H9 (cell line): ENCODE measurements at regions not wholly inside any gene's neighbourhood (a gene's known extent, or its start where the extent isn't known, plus 50 kb on each side); places are given as distances from the start of the nearest gene placed in this dataset.

Experiments
- DNase-seq: peaks from one replicate; pipeline ENCODE4 v3.0.0-alpha.2; 2017
- H2AFZ ChIP-seq: one replicate; pipeline ENCODE4 v1.6.1; 2013; ENCODE audit warnings: mild to moderate bottlenecking, low read length, control low read depth, moderate library complexity
- H2AK5ac ChIP-seq: 2 replicates; pipeline ENCODE4 v1.6.1; 2013; ENCODE audit warnings: low read length, control low read depth, mixed read lengths; ENCODE audit not compliant: insufficient read length
- H2BK120ac ChIP-seq: one replicate; pipeline ENCODE4 v1.6.1; 2013; ENCODE audit warnings: low read depth, mild to moderate bottlenecking, low read length, control low read depth, inconsistent platforms; ENCODE audit not compliant: poor library complexity, severe bottlenecking
- H2BK12ac ChIP-seq: 2 replicates; pipeline ENCODE4 v1.6.1; 2013; ENCODE audit warnings: low read length, control low read depth, mixed read lengths, low read depth; ENCODE audit not compliant: insufficient read length
- H2BK15ac ChIP-seq: 2 replicates; pipeline ENCODE4 v1.6.1; 2013; ENCODE audit warnings: low read depth, low read length, control low read depth
- H2BK20ac ChIP-seq: one replicate; pipeline ENCODE4 v1.6.1; 2013; ENCODE audit warnings: low read depth, mild to moderate bottlenecking, low read length, control low read depth, inconsistent platforms; ENCODE audit not compliant: poor library complexity, severe bottlenecking
- H2BK5ac ChIP-seq: 2 replicates; pipeline ENCODE4 v1.6.1; 2013; ENCODE audit warnings: low read length, control low read depth, mixed read lengths; ENCODE audit not compliant: insufficient read length
- H3K14ac ChIP-seq: 2 replicates; pipeline ENCODE4 v1.6.1; 2013; ENCODE audit warnings: low read length, control low read depth; ENCODE audit not compliant: insufficient read depth
- H3K18ac ChIP-seq: 2 replicates; pipeline ENCODE4 v1.6.1; 2013; ENCODE audit warnings: low read depth, mild to moderate bottlenecking, mixed read lengths, low read length, control low read depth; ENCODE audit not compliant: insufficient read length
- H3K23ac ChIP-seq: 2 replicates; pipeline ENCODE4 v1.6.1; 2013; ENCODE audit warnings: low read length, control low read depth, mixed read lengths, low read depth; ENCODE audit not compliant: insufficient read length
- H3K23me2 ChIP-seq: 2 replicates; pipeline ENCODE4 v1.6.1; 2013; ENCODE audit warnings: low read depth, mild to moderate bottlenecking, mixed read lengths, low read length, control low read depth; ENCODE audit not compliant: insufficient read length, poor library complexity, severe bottlenecking
- H3K27ac ChIP-seq: 2 replicates; pipeline ENCODE4 v1.5.1; 2013; ENCODE audit warnings: low read length, control low read depth, mixed read lengths, low read depth; ENCODE audit not compliant: insufficient read length
- H3K27me3 ChIP-seq: 2 replicates; pipeline ENCODE4 v1.6.1; 2013; ENCODE audit warnings: low read length, control low read depth, inconsistent platforms; ENCODE audit not compliant: insufficient read depth
- H3K4ac ChIP-seq: 2 replicates; pipeline ENCODE4 v1.6.1; 2013; ENCODE audit warnings: low read depth, mild to moderate bottlenecking, control low read depth, inconsistent platforms, low read length, moderate library complexity
- H3K4me1 ChIP-seq: 2 replicates; pipeline ENCODE4 v1.6.1; 2013; ENCODE audit warnings: low read length, control low read depth, inconsistent platforms; ENCODE audit not compliant: insufficient read depth
- H3K4me2 ChIP-seq: 2 replicates; pipeline ENCODE4 v1.6.1; 2013; ENCODE audit warnings: low read length, control low read depth, mixed read lengths; ENCODE audit not compliant: insufficient read length, insufficient read depth
- H3K56ac ChIP-seq: 2 replicates; pipeline ENCODE4 v1.6.1; 2013; ENCODE audit warnings: low read depth, mild to moderate bottlenecking, mixed read lengths, low read length, control low read depth; ENCODE audit not compliant: insufficient read length
- H3K79me1 ChIP-seq: 2 replicates; pipeline ENCODE4 v1.6.1; 2013; ENCODE audit warnings: low read depth, mild to moderate bottlenecking, moderate library complexity, low read length, control low read depth, inconsistent platforms; ENCODE audit not compliant: insufficient read depth, poor library complexity, severe bottlenecking
- H3K79me2 ChIP-seq: 2 replicates; pipeline ENCODE4 v1.6.1; 2013; ENCODE audit warnings: low read length, control low read depth, inconsistent platforms; ENCODE audit not compliant: insufficient read depth
- H3K9ac ChIP-seq: 2 replicates; pipeline ENCODE4 v1.6.1; 2013; ENCODE audit warnings: low read length, control low read depth, mixed read lengths; ENCODE audit not compliant: insufficient read length; ENCODE audit errors: extremely low read depth
- H3K9me3 ChIP-seq: one replicate; pipeline ENCODE4 v1.6.1; 2013; ENCODE audit warnings: low read depth, low read length, inconsistent platforms; ENCODE audit not compliant: control insufficient read depth
- H3T11ph ChIP-seq: one replicate; pipeline ENCODE4 v1.6.1; 2013; ENCODE audit warnings: mild to moderate bottlenecking, low read length, control low read depth, inconsistent platforms
- H4K20me1 ChIP-seq: one replicate; pipeline ENCODE4 v1.6.1; 2013; ENCODE audit not compliant: control insufficient read depth, insufficient read length, insufficient read depth
- H4K5ac ChIP-seq: 2 replicates; pipeline ENCODE4 v1.6.1; 2013; ENCODE audit warnings: low read depth, mild to moderate bottlenecking, mixed read lengths, low read length, control low read depth; ENCODE audit not compliant: insufficient read length
- H4K8ac ChIP-seq: replicated peaks from 2 replicates; pipeline ENCODE4 v1.6.1; 2013; ENCODE audit warnings: low read length, control low read depth, mixed read lengths, low read depth; ENCODE audit not compliant: insufficient read length
- H4K91ac ChIP-seq: 2 replicates; pipeline ENCODE4 v1.6.1; 2013; ENCODE audit warnings: low read depth, mild to moderate bottlenecking, moderate library complexity, mixed read lengths, low read length, control low read depth; ENCODE audit not compliant: insufficient read length
- H3K27ac Mint-ChIP-seq, 3 experiments: 2 replicates in 2 of 3; 3 replicates in 1 of 3; pipeline ENCODE4 v1.8.0; 2020 to 2021; ENCODE audit warnings: mixed read lengths in 3 of 3, mild to moderate bottlenecking in 1 of 3, moderate library complexity in 1 of 3
- H3K27me3 Mint-ChIP-seq: 2 replicates; pipeline ENCODE4 v1.8.0; 2021; ENCODE audit warnings: low read depth, mild to moderate bottlenecking, moderate library complexity, mixed read lengths
- H3K36me3 Mint-ChIP-seq, 3 experiments: 2 replicates in 2 of 3; 3 replicates in 1 of 3; pipeline ENCODE4 v1.8.0; 2020 to 2021; ENCODE audit warnings: low read depth in 3 of 3, mixed read lengths in 3 of 3; ENCODE audit not compliant: insufficient read depth in 1 of 3
- H3K4me1 Mint-ChIP-seq, 2 experiments: 2 replicates each; pipeline ENCODE4 v1.8.0; 2020; ENCODE audit warnings: mixed read lengths in 2 of 2
- H3K4me3 Mint-ChIP-seq, 2 experiments: 2 replicates in 1 of 2; 3 replicates in 1 of 2; pipeline ENCODE4 v1.8.0; 2020 to 2021; ENCODE audit warnings: mild to moderate bottlenecking in 2 of 2, mixed read lengths in 2 of 2, moderate library complexity in 1 of 2
- H3K9me3 Mint-ChIP-seq, 2 experiments: 2 replicates in 1 of 2; 3 replicates in 1 of 2; pipeline ENCODE4 v1.8.0; 2020; ENCODE audit warnings: mild to moderate bottlenecking in 2 of 2, mixed read lengths in 2 of 2, moderate library complexity in 1 of 2
- whole genome bisulfite sequencing: extraction: QIAGEN DNeasy Blood & Tissue Kit; methylation state at CpG from one replicate; pipeline ENCODE4 v1.1.7; 2013; ENCODE audit warnings: missing lambda C conversion rate, low lambda C conversion rate, mixed read lengths; ENCODE audit not compliant: insufficient read length; ENCODE audit errors: extremely low coverage; 5-methylcytosine and 5-hydroxymethylcytosine counted together
- TF ChIP-seq, protein P1 (sequence below): fragments of 200-600 bp; sonication (generic); conservative IDR thresholded peaks from 3 replicates; pipeline ENCODE4 v1.8.0; 2021; ENCODE audit warnings: antibody characterized with exemption, mild to moderate bottlenecking

GRCh38 chr2:217626926-217627325, 375.9 kb downstream of the TNS1 start:
- Histone ChIP-seq H3K27ac (no peak overlapping the region), H4K91ac (no peak overlapping the region), H3K4me1 (no peaks in the 10 kb centered on the region; the same call in 1 of the 2 replicates), H2AK5ac (no peak overlapping the region), H3K9ac (no peak overlapping the region), H2AFZ (no peak overlapping the region), H3K27me3 (no peaks in the 10 kb centered on the region), H3K79me1 (no peaks in the 10 kb centered on the region), H4K20me1 (no peaks in the 10 kb centered on the region), H2BK5ac (no peak overlapping the region), H3K4ac (no peak overlapping the region), H2BK120ac (no peak overlapping the region), H3K23ac (no peak overlapping the region), H3K56ac (no peak overlapping the region), H2BK12ac (no peak overlapping the region), H3K14ac (no peak overlapping the region), H3K4me2 (no peak overlapping the region), H3K23me2 (no peaks in the 10 kb centered on the region), H4K8ac (no peak overlapping the region), H3K18ac (no peak overlapping the region), H4K5ac (no peak overlapping the region), H2BK15ac (no peak overlapping the region), H3K9me3 (no peaks in the 10 kb centered on the region), H3K79me2 (no peaks in the 10 kb centered on the region), H2BK20ac (no peak overlapping the region), H3T11ph (no peak overlapping the region)
- no peak for DNase-seq
- H3K36me3 Mint-ChIP-seq: no peaks in the 10 kb centered on the region; a peak in 1 of 7 replicates
- TF ChIP-seq, protein P1, sequence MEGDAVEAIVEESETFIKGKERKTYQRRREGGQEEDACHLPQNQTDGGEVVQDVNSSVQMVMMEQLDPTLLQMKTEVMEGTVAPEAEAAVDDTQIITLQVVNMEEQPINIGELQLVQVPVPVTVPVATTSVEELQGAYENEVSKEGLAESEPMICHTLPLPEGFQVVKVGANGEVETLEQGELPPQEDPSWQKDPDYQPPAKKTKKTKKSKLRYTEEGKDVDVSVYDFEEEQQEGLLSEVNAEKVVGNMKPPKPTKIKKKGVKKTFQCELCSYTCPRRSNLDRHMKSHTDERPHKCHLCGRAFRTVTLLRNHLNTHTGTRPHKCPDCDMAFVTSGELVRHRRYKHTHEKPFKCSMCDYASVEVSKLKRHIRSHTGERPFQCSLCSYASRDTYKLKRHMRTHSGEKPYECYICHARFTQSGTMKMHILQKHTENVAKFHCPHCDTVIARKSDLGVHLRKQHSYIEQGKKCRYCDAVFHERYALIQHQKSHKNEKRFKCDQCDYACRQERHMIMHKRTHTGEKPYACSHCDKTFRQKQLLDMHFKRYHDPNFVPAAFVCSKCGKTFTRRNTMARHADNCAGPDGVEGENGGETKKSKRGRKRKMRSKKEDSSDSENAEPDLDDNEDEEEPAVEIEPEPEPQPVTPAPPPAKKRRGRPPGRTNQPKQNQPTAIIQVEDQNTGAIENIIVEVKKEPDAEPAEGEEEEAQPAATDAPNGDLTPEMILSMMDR: no peak
- H3K27me3 Mint-ChIP-seq: peaks cover 2% of the 10 kb centered on the region
- H3K27ac Mint-ChIP-seq: no peak overlapping the region
- peaks cover 15 to 21% of the 10 kb centered on the region in 2 experiments for H3K4me1 Mint-ChIP-seq
- no peak overlapping the region for H3K4me3 Mint-ChIP-seq
- no peaks in the 10 kb centered on the region for H3K9me3 Mint-ChIP-seq
- no CpG with 5 or more reads among the region's 5 CpGs for WGBS
